HFF-Myc (cell line): ENCODE measurements at regions not wholly inside any gene's neighbourhood (a gene's known extent, or its start where the extent isn't known, plus 50 kb on each side); places are given as distances from the start of the nearest gene placed in this dataset.

ENCODE experiments used
- DNase-seq: peaks from one replicate; pipeline ENCODE4 v3.0.0-alpha.2; 2011; ENCODE audit warnings: low read depth; ENCODE audit errors: extremely low read depth
- H3K4me3 ChIP-seq: replicated peaks from 2 replicates; pipeline ENCODE4 v1.5.1; 2011; ENCODE audit warnings: low read depth, mild to moderate bottlenecking, control low read depth, low read length
- TF ChIP-seq, protein P1 (sequence below): IDR thresholded peaks from 2 replicates; pipeline ENCODE4 v1.5.1; 2012; ENCODE audit warnings: mild to moderate bottlenecking, low read depth, low read length, control low read depth; ENCODE audit errors: missing control alignments

GRCh38 chr1:87513966-87514660, 185.4 kb downstream of the LMO4 start:
- H3K4me3 ChIP-seq = no peak overlapping the region
- DNase-seq = no peak
- TF ChIP-seq, protein P1, sequence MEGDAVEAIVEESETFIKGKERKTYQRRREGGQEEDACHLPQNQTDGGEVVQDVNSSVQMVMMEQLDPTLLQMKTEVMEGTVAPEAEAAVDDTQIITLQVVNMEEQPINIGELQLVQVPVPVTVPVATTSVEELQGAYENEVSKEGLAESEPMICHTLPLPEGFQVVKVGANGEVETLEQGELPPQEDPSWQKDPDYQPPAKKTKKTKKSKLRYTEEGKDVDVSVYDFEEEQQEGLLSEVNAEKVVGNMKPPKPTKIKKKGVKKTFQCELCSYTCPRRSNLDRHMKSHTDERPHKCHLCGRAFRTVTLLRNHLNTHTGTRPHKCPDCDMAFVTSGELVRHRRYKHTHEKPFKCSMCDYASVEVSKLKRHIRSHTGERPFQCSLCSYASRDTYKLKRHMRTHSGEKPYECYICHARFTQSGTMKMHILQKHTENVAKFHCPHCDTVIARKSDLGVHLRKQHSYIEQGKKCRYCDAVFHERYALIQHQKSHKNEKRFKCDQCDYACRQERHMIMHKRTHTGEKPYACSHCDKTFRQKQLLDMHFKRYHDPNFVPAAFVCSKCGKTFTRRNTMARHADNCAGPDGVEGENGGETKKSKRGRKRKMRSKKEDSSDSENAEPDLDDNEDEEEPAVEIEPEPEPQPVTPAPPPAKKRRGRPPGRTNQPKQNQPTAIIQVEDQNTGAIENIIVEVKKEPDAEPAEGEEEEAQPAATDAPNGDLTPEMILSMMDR = no peak

DNA sequence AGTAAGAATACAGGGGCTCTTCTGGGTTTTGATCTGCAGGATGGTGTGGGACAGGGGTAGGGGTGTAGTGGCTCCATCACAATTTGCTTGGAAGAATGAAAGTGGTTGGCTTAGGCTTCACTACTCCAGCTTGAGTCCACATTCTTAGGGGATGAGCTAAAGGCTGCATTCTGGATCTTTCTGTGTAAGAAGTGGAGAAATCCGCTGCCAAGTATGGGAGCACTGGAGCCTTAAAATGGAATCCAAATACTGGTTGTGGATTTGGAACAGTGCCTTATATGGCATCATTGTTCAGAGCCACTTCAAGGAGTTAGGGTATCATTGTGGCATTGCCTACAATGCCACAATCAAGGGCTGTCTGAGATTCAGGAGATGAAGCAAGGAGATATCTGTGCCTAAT, 187.1 kb downstream of the LMO4 start:
- TF ChIP-seq, protein P1 = no peak
- no peak overlapping the region for H3K4me3 ChIP-seq
- DNase-seq = no peak

GRCh38 chr1:87518794-87519193, 190.1 kb downstream of the LMO4 start:
- TF ChIP-seq, protein P1 = no peak
- H3K4me3 ChIP-seq = no peak overlapping the region
- DNase-seq = no peak

DNA sequence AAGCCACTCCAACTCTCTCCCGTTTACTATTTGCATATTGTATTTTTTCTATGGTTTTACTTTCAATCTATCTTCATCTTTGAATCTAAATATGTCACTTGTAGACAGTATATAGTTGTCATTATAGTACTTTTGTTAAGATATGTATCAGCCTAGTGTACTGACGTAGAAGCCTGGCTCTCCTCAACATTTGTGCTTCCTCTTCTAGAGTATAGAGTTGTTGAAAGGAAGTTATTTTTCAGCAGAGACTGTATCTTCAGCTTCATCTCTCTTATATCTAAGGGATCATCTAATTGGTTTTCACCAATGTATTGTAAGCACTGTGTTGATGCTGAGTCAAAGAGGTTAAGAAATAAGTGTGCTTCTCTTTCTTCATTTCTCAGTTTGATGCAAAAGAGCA, 192.8 kb downstream of the LMO4 start:
- DNase-seq = no peak
- H3K4me3 ChIP-seq = no peak overlapping the region
- TF ChIP-seq, protein P1 = no peak

DNA sequence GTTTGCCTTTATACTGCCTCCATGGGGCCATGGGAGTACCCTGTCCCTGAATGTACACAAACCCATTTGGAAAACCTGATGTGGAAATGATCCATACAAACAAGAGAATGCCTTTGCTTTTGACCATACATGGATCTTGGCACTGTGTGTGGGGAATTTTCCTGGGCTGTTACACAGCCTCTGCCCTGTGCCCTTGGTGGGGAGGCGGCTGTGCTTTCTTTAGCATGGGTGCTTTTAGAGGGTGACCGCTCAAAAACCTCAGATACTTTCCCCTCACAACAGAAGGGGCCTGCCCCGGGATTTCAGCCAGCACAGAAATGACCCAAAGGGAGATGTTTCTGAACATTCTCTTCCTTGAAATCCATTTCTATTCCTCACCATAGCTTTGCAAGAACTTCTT, 194.8 kb downstream of the LMO4 start:
- no peak overlapping the region for H3K4me3 ChIP-seq
- TF ChIP-seq, protein P1 = no peak
- no peak for DNase-seq

GRCh38 chr1:87524021-87524754, 195.5 kb downstream of the LMO4 start:
- H3K4me3 ChIP-seq = no peak overlapping the region
- DNase-seq = no peak
- TF ChIP-seq, protein P1 = no peak
